DND-41 (cell line): ENCODE measurements at regions not wholly inside any gene's neighbourhood (a gene's known extent, or its start where the extent isn't known, plus 50 kb on each side); places are given as distances from the start of the nearest gene placed in this dataset.

Experiments
- ATAC-seq: fragments of 200-7000 bp; cut with Tn5 transposase; 3 replicates; pipeline ENCODE4 v1.9.1; 2021; ENCODE audit warnings: low read depth; ENCODE audit not compliant: insufficient read depth
- DNase-seq: peaks from one replicate; pipeline ENCODE4 v3.0.0-alpha.2; 2020
- H2AFZ ChIP-seq: 2 replicates; pipeline ENCODE4 v1.6.0; 2012; ENCODE audit warnings: low read depth, low read length
- H3K27ac ChIP-seq: 2 replicates; pipeline ENCODE4 v1.5.1; 2012; ENCODE audit warnings: low read length, inconsistent platforms
- H3K27me3 ChIP-seq: fragments of 200-600 bp; sonication (generic); 2 replicates; pipeline ENCODE4 v1.6.0; 2012; ENCODE audit warnings: low read length, mild to moderate bottlenecking, inconsistent platforms; ENCODE audit not compliant: insufficient read depth, poor library complexity
- H3K36me3 ChIP-seq: 2 replicates; pipeline ENCODE4 v1.5.1; 2012; ENCODE audit warnings: low read length, inconsistent platforms; ENCODE audit not compliant: insufficient read depth
- H3K4me1 ChIP-seq: 2 replicates; pipeline ENCODE4 v1.5.1; 2012; ENCODE audit warnings: mild to moderate bottlenecking, low read length; ENCODE audit not compliant: insufficient read depth
- H3K4me2 ChIP-seq: 2 replicates; pipeline ENCODE4 v1.6.0; 2012; ENCODE audit warnings: mild to moderate bottlenecking, moderate library complexity, low read length, inconsistent platforms; ENCODE audit not compliant: insufficient read depth
- H3K4me3 ChIP-seq, 2 experiments: fragments of 200-600 bp in 1 of 2; shearing (Covaris generic) in 1 of 2; 2 replicates each; pipeline ENCODE4 v1.5.1; 2012 to 2016; ENCODE audit warnings: inconsistent platforms in 2 of 2, low read length in 2 of 2, mild to moderate bottlenecking in 2 of 2, low read depth in 1 of 2, moderate library complexity in 1 of 2
- H3K79me2 ChIP-seq: 2 replicates; pipeline ENCODE4 v1.6.0; 2012; ENCODE audit warnings: low read length, inconsistent platforms; ENCODE audit not compliant: insufficient read depth
- H3K9ac ChIP-seq: 2 replicates; pipeline ENCODE4 v1.6.0; 2012; ENCODE audit warnings: low read depth, mild to moderate bottlenecking, inconsistent platforms, low read length, moderate library complexity
- H3K9me3 ChIP-seq: 2 replicates; pipeline ENCODE4 v1.5.1; 2012; ENCODE audit warnings: low read length, moderate library complexity, mild to moderate bottlenecking, inconsistent platforms; ENCODE audit not compliant: insufficient read depth, severe bottlenecking
- H4K20me1 ChIP-seq: 2 replicates; pipeline ENCODE4 v1.6.0; 2012; ENCODE audit warnings: low read length; ENCODE audit not compliant: insufficient read depth
- EZH2 ChIP-seq: IDR thresholded peaks from 3 replicates; pipeline ENCODE4 v1.6.1; 2012; ENCODE audit warnings: borderline replicate concordance, low read depth, mild to moderate bottlenecking, moderate library complexity, low read length, inconsistent platforms; ENCODE audit not compliant: severe bottlenecking
- TF ChIP-seq, protein P1 (sequence below): IDR thresholded peaks from 2 replicates; pipeline ENCODE4 v1.5.1; 2012; ENCODE audit warnings: borderline replicate concordance, low read length, moderate library complexity, mild to moderate bottlenecking; ENCODE audit not compliant: poor library complexity, severe bottlenecking; ENCODE audit errors: extremely low read depth

DNA sequence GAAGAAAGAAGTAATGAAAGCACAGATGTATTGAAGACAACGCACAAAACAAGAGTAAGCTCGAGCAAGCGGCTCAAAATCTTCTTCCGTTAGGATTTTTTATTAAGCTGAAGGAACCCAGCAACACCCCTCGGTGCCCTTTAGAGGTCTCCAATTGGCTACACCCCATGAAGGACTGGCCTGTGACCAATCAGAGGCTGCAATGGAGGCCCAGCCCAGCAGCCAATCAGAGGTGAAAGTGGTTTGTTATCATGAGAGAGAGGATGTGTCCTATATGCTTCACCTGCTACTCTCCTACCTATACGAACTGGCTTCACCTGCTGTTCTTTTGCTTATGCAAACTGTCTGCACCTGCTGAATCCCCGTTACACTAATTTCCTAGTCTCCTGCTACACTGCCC, 358.8 kb downstream of the C12orf50 start:
- no peaks in the 10 kb centered on the region for H3K36me3 ChIP-seq
- H3K9me3 ChIP-seq: no peaks in the 10 kb centered on the region
- DNase-seq (no peak), ATAC-seq (no peak)
- H2AFZ ChIP-seq: no peak overlapping the region
- no peaks in the 10 kb centered on the region for H4K20me1 ChIP-seq
- no peak overlapping the region for H3K9ac ChIP-seq
- no peaks in the 10 kb centered on the region for H3K79me2 ChIP-seq
- H3K4me1 ChIP-seq: no peaks in the 10 kb centered on the region
- H3K4me2 ChIP-seq: no peak overlapping the region
- H3K4me3 ChIP-seq: no peak overlapping the region
- no peak overlapping the region for H3K27ac ChIP-seq
- TF ChIP-seq, protein P1, sequence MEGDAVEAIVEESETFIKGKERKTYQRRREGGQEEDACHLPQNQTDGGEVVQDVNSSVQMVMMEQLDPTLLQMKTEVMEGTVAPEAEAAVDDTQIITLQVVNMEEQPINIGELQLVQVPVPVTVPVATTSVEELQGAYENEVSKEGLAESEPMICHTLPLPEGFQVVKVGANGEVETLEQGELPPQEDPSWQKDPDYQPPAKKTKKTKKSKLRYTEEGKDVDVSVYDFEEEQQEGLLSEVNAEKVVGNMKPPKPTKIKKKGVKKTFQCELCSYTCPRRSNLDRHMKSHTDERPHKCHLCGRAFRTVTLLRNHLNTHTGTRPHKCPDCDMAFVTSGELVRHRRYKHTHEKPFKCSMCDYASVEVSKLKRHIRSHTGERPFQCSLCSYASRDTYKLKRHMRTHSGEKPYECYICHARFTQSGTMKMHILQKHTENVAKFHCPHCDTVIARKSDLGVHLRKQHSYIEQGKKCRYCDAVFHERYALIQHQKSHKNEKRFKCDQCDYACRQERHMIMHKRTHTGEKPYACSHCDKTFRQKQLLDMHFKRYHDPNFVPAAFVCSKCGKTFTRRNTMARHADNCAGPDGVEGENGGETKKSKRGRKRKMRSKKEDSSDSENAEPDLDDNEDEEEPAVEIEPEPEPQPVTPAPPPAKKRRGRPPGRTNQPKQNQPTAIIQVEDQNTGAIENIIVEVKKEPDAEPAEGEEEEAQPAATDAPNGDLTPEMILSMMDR: no peak
- no peak for TF ChIP-seq EZH2
- H3K27me3 ChIP-seq: no peaks in the 10 kb centered on the region

DNA sequence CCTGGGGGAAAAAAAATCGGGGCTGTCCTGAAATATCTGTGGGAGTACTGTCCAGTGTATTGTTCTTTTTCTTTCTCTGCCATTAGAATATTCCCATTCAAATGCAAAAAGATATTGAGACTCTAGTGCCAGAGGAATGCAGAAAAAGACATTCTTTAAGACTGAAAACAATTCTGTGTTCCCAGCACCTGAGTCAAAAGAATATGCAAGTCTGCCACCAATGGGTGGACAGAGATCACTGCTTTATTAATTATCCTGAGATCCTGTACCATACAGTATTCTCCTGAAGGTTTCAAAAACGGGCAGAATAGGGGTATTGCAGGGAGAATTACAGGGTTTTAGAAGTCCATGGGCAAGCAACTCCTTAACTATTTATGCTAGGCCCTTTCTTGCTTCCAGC, 361.8 kb downstream of the C12orf50 start:
- DNase-seq (no peak), ATAC-seq (no peak)
- Histone ChIP-seq H2AFZ (no peak overlapping the region), H3K27ac (no peak overlapping the region), H3K36me3 (no peaks in the 10 kb centered on the region), H3K4me1 (no peaks in the 10 kb centered on the region), H3K4me3 (no peak overlapping the region), H3K9ac (no peak overlapping the region), H3K27me3 (no peaks in the 10 kb centered on the region), H3K9me3 (no peaks in the 10 kb centered on the region), H3K4me2 (no peak overlapping the region), H3K79me2 (no peaks in the 10 kb centered on the region), H4K20me1 (no peaks in the 10 kb centered on the region)
- TF ChIP-seq EZH2: no peak
- TF ChIP-seq, protein P1: peak; percentile 15

DNA sequence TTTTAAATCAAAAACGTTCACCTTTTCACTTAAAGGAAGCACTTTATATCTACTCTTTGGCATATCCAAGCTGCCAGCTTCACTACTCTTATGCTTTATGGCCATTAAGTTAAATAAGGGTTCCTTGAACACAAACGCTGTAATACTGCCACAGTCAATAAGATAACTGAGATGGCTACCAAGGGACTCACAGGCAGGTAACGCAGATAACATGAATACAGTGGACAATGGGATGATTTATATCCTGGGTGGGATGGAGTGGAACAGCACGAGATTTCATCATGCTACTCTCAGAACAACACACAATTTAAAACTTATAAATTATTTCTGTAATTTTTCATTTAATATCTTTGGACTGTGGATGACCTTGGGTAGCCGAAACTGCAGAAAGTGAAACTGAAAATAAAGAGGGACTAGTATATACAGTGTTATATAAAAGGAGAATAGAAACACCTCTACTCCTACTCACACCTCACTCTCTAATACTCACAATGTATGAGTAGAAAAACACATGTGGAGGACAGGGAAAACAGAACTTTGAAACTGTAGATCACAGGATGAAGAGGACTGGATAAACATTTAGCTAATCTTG, 367.3 kb downstream of the C12orf50 start:
- TF ChIP-seq, protein P1: no peak
- no peak for TF ChIP-seq EZH2
- DNase-seq: no peak
- Histone ChIP-seq H3K9ac (no peak overlapping the region), H3K4me1 (no peaks in the 10 kb centered on the region), H3K9me3 (no peaks in the 10 kb centered on the region), H3K79me2 (no peaks in the 10 kb centered on the region), H3K4me2 (peak overlapping the region; percentile 24; the same call in 1 of the 2 replicates), H3K4me3 (no peak overlapping the region), H3K27me3 (no peaks in the 10 kb centered on the region), H3K27ac (no peak overlapping the region), H4K20me1 (no peaks in the 10 kb centered on the region), H2AFZ (no peak overlapping the region), H3K36me3 (no peaks in the 10 kb centered on the region)
- peak; percentile 72; the same call in 2 of the 3 replicates for ATAC-seq

DNA sequence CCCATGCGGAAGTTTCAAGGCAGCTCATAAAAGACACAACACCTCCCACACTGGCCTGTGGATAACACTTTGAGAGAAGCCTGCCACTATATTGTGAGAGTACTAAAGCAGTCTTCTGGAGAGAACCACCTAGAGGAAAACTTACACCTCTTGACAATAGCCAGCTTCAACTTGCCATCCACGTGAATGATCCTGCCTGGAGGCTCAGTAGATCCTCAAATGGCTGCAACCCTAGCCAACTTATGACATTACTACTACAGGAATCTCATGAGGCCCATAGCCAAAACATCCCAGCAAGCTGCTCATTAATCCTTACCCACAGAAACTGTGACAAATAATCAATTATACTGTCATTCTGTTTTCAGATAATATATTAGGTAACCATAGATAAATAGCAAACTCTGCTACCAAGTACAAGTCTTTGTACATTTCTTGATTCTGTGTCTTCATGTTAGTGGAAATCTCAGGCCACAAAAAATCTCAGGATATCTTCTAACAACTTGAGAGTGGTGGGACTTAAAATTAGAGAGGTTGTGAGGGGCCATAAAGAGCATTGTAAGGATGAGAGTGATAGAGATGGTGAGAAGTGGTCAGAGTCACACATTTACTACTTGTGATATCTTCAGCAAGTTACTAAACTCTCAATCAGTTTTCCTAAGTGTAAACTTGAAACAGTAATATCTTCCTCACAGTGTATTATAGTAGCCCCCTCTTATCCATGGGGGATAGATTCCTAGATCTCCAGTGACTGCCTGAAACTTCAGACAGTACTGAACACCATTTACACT, 368.0 kb downstream of the C12orf50 start:
- H2AFZ ChIP-seq: no peak overlapping the region
- no peaks in the 10 kb centered on the region for H3K4me1 ChIP-seq
- H3K79me2 ChIP-seq: no peaks in the 10 kb centered on the region
- H3K36me3 ChIP-seq: no peaks in the 10 kb centered on the region
- TF ChIP-seq, protein P1: no peak
- TF ChIP-seq EZH2: no peak
- DNase-seq (no peak), ATAC-seq (no peak)
- H3K27me3 ChIP-seq: no peaks in the 10 kb centered on the region
- H4K20me1 ChIP-seq: no peaks in the 10 kb centered on the region
- no peaks in the 10 kb centered on the region for H3K9me3 ChIP-seq
- H3K4me2 ChIP-seq: no peak overlapping the region
- H3K27ac ChIP-seq: no peak overlapping the region
- H3K4me3 ChIP-seq: no peak overlapping the region
- H3K9ac ChIP-seq: no peak overlapping the region
